Stimulated activated CD8-positive, alpha-beta memory T cell treated with anti-CD3 and anti-CD28 coated beads, Interleukin-4, amount 100 ng/mL, for 48 hours (primary cell): ENCODE measurements at regions not wholly inside any gene's neighbourhood (a gene's known extent, or its start where the extent isn't known, plus 50 kb on each side); places are given as distances from the start of the nearest gene placed in this dataset.
"Not testable (repeated sequence)": the region's sequence is repeated elsewhere in the genome, so short reads cannot be mapped to it uniquely, and the experiment has no call there.

Experiments used
- DNase-seq: peaks from one replicate; pipeline ENCODE4 v3.0.0-alpha.2; 2020

DNA sequence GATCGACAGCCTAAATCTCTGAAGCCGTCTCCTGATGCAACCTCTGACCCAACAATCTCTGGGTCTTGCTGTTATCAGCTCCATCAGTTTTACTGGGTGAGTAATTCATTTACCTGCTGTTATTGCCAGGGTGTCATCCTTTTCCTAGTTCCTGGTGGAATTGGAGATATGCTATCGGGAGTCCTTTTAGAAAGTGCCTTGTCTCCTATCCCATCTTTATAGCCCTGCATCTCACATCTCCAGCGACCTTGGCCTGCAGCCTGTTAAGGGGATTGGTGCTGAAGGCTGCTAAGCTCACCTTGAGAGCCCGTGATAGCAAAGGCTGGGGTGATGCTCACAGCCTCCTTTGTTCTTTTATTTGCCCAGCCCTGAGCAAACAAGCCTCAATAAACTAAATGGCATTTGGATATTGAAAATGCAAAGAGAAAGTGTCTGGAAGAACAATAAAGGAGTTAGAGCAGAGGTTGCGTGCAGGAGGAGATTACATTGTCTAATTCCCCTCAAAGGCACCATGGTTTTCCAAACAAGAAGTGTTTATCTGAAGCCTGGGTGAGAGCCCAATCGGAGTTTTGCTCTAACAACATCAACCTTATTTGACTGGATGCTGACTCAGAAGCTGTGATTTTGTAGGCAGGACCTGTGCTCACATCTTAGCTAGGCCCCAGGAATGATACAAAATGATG is 101.8 kb downstream of the RPLP1 start:
- no peak for DNase-seq

DNA sequence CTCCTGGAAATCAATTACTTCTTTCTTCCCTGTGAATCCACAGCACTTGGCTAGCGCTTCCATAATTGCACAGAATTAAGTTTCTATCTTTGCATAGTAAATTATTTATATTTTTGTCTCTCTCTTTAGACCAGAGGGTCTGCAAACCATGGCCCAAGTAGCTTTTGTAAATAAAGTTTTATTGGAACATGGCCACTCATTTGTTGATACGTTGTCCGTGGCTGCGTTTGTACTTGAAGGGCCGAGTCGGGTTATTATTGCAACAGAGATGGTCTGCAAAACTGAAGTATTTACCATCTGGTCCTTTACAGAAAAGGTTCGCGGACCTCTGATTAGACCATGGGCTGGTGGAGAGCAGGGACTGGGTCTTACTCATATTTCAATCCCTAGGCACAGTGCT is 102.5 kb downstream of the RPLP1 start:
- no peak for DNase-seq

DNA sequence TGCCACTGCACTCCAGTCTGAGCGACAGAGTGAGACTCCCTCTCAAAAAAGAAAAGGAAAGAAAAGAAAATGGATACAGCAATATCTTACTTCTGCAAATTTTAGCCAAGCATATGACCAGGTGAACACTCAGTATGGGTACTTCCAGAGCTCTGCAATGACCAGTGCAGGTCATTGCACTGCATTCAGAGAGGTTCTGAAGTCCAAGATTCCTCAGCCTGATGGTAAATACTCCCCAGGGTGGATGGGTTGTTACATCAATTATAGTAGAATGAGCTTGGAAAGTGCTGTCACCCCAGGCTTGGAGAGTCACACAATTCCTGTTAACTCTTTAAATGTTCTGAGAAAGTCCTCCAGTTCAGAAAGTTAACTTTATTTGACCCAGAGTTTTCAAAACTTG is 103.7 kb downstream of the RPLP1 start:
- no peak for DNase-seq

DNA sequence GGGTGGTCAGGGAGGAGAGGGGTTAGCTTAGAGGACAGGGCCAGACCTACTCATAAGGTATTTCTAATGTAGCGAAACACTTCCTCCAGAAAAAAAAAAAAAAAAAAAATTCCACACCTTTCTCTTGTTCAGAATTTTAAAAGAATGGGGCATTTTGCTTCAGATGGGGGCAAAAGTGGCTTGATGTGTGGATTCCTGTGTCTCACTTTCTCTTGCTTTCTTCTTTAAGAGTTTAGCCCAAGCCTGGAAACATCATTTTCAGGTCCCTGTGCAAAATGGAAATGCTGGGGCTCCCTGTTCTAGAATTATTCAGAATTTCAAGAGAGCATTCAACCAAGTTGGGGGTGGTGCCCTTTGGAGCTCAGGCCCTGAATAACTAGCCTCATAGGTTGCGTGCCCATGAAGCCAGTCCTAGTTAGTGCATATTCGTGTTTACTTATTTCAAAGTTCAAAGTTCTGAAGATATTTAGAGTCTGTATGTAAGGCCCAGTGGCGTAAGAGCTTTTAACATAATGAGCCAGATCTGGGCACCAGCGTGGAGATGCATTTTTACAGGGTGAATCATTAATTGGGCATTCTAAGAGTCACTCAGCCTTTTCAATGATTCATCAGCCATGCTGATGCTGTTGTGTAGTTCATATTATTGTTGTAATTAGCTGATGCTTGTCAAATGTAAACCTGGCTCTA is 104.5 kb downstream of the RPLP1 start:
- DNase-seq: no peak

DNA sequence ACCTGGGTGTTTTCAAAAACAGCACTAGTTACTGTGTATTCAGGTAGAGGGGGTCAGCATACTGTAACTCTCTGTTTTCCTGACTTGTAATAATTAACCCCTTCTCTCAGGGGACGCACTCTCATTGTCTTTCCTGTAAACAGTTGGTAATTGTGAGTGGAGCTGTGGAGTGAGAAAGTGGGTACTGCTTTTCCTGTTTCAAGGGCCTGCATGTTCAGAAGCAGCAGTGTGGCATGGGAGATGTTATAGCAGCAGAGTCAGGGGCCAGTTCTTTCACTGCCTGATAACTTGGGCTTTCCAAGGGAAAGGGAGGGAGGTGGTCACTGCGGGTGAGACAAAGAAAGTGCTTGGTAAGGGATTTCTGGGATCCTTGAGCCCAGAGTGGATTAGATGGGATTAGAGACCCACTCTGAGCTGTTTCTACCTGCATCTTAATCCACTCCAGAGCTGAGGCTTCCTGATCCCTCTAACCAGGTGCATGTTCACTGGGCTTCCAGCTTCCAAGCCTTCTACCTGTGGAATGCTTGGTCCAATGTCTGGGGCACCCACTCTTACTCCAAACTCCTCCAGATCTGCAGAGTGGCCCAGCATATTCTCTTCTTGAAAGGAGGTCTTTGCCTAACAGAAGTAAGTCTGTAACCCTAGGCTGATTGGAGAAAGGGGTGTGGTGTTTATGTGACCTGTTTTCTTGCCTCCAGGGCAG is 105.2 kb downstream of the RPLP1 start:
- no peak for DNase-seq

DNA sequence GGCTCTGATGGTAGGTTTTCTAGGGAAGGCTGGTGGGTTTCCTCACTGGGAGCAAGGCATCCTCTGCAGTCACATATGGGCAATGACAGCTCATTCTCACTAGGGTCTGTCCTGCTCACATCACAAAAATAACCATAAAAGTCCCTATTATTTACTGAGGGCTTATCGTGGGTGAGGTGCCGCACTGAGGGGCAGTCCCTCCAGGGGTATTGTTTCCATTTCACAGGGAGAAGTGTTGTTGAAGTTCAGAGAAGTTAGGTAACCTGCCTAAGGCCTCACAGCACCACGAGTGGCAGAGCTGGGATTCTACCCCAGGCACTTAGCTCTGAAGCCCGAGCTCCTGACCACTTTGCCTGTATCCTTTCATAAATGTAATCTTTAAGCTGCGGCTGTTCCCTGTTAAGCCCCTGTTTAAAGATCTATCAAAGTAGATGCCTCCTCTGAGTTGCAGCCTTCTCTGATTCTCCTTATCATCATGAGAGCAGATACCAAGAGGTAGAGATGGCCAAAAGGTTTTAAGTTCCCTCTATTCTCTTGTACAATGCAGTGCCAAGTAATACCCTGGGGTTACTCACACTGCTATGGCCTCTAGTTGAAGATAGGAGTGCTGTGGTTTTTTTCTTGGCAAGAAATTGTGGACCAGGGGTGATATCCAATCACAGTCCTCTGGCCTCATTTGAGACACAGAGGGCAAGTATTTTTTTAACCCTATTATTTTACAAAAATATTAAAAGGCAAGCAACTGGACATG is 107.0 kb downstream of the RPLP1 start:
- no peak for DNase-seq

DNA sequence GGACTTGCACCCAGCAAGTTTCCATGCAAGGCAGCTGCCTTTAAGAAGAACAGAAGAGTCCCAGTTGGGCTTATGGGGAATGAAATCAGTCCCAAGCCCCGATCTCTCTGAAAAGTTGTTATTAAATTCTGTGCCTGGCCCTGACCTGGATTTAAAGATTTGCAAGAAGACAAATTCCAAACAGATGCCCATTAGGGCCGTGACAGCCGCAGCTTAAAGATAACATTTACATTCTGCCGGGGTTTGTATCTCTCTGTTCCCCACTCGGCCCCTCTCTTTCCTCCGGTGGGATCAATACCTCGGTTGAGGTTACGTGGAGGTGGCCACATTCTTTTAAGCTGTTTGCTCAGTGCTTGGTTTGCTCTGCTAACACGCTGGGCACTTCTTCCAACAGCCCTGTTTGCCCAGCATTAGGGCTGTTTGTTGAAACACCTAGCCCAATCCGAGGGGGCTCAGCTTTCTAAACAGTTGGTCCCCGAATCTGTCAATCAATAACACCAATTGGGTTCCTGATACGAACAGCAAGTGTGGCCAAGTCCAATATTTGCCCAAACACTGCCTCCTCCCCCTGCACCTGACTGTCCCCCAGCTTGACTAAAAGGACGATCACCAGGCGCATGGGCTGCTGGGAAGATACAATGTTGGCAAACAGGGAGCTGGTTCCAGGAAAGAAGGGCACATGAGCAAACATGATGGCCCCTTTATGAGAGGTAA is 108.6 kb downstream of the RPLP1 start:
- DNase-seq: no peak

DNA sequence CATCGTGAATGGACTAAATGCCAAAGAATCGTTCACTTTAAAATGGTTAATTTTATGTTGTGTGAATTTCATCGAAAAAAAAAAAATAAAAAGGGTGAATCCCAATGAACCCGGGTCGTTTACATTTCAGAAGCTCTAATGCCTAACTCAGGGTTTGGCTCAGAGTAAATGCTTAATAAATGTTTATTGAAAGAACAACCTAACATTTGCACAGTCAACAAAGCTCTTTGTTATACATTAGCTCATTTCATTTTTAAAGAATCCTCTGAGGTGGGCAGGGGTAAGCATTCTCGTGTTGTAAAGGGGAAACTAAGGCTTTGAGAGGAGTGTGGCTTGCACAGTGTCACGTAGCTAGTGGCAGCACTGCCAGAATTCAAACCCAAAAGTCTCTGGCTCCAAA is 109.5 kb downstream of the RPLP1 start:
- DNase-seq: no peak

DNA sequence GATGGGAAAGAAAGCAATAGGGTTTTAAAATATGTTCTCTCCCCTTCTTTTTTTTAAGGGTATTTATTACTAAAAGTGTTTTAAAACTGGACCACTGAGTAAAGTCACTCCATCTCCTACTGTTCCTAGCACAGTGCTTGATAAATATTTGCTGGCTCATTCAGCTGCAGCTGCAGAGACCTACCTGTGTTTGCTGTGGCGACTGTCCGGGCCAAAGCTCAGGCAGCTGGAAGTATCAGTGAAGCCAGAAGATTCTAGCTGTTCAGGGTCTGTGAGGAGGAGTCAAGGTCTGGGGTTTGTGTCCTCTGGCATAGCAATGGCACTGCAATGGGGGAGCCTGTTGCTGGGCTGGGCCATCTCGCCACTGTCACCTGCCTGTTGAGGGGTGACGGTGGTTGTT is 109.9 kb downstream of the RPLP1 start:
- no peak for DNase-seq

DNA sequence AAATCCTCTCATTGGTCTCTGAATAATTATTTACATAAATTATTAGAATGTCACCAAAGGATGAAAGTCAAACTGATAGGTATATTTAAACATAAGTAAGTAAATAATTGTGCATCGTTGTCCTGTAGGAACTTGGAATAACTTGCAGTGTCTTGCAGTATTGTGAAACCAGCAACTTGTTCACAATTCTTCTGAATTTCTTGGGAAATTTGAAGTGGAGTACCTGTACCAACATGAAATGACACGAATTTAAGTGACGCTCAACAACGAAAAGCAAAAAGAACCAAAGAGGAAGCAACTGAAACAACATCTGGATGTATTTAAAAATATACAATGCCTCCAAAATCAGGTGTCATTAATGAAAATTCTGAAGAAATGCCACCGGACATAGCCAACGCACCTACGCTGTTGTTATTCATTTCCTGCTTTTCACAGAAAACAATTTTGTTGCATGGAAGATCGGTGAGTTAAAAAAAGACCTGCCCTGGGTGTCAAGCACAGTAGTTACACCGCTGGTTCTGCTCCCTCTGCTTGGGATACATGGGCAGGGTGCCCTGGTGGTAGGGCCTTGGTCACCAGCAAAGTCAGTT is 112.5 kb downstream of the RPLP1 start:
- DNase-seq: no peak

DNA sequence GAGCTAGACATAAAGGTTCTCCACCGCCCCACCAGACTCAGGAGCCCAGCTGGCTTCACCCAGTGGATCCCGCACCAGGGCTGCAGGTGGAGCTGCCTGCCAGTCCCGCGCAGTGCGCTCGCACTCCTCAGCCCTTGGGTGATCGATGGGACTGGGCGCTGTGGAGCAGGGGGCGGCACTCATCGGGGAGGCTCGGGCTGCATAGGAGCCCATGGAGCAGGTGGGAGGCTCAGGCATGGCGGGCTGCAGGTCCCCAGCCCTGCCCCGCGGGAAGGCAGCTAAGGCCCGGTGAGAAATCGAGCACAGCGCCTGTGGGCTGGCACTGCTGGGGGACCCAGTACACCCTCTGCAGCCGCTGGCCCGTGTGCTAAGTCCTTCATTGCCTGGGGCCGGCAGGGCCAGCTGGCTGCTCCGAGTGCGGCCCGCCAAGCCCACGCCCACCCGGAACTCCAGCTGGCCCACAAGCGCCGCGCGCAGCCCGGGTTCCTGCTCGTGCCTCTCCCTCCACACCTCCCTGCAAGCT is 114.7 kb downstream of the RPLP1 start:
- not testable (repeated sequence) for DNase-seq

DNA sequence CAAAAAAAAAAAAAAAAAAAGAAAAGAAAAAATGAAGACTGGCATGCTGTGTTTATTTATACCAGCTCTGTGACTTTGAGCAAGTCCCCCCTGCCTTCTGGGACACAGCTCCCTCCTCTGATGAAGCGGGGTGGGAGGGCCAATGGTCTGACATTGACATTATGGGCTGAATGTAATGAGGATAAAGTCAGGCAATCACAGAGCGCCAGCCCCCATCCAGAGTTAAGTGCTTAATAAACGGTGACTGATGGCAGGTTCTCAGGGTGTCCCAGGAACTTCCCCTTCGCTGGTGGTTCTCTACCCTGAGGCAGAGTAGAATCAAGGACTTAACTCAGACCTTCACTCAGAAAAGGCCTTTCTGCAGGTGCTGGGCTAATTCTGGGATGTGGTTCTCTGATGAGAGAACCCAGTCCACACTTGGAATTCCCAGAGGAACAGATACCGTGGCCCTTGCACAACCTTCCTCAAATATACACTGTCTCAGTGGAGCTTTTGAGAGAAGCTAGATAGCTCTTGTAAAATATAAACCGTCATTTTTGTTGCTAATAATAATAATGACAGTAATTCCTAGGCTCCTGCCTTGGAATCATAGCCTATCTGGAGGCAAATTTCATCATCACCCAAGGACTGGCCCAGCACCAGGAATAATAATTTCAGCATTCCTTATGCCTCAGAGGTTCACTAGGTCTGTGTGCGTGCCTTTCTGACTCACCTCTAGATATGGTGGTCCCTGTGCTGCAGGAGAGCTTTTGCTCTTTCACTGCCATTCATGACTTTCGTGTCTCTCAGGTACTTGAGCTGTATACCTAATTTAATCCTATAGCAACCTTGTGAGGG is 115.8 kb downstream of the RPLP1 start:
- no peak for DNase-seq

DNA sequence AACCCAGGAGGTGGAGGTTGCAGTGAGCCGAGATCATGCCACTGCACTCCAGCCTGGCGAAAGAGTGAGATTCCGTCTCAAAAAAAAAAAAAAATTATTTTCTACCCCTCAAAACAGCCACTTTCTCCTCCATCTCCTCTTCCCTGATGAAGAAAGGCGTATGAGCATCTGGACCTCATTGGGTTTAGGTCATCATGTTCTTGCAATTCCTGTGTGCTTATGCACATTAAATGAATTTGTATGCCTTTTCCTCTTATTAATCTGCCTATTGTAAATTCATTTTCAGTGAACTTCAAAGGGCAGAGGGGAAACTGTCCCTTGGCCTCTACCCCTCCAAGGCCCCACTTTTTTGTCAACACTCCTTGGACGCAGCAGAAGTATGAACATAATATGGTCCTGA is 117.8 kb downstream of the RPLP1 start:
- no peak for DNase-seq

DNA sequence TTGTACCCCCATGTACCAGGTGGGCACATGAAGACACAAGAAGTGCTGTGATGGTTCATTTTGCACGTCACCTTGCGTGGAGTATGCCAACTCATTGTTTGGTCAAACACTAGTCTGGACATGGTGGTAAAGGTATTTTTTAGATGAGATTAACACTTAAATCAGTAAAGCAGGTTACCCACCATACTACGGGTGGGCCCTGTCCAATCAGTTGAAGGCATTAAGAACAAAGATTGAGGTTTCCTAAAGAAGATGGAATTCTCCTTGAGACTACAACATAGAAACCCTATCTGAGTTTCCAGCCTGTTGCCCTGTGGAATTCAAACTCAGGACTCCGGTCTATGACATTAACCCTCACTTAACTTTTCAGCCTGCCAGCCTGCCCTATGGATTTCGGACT is 118.4 kb downstream of the RPLP1 start:
- no peak for DNase-seq

DNA sequence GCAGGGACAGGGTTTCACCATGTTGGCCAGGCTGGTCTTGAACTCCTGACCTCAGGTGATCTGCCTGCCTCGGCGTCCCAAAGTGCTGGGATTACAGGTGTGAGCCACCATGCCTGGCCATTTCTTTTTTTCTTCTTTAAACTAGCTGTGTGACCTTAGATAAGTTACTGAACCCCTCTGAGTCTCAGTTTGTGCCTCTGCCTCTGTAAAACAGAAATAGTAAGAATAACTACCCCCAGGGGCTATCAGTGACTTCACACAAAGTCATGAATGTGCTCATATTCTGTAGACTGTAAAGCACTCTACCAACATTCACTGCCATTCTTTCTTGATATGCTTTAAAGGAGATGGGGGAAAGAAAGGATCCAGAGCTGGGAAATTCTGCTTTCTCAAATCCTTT is 120.7 kb downstream of the RPLP1 start:
- not testable (repeated sequence) for DNase-seq

DNA sequence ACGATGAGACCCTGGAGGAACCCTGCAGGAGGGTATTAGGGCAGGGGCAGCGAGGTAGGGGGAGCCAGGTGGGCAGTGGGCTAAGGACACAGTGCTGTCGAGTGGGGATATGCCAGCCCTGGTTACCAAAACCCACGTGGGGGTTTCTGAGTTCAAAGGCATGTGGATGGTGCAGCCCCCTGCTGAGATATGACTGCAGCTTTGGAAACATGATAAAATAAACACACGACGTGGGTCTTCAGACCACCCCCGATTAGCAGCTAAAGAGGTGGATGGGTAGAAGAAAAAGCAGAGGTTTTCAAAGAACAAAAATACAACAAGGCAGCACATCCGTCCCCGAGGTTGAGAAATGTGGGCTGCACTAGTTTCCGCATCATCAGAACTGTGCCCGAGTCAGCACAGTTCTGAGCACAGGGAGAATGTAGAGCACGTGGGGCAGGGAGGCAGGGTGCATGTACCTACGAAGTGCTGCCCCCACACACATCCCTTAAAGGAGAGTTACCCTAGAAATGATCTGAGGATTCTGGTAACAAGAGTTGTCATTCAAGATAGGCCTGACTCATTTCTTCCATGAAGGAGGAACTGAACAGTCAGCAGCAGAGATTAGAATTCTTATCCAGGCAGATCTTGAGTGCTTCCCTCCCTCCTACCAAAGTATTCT is 121.3 kb downstream of the RPLP1 start:
- peak; percentile 70 for DNase-seq

DNA sequence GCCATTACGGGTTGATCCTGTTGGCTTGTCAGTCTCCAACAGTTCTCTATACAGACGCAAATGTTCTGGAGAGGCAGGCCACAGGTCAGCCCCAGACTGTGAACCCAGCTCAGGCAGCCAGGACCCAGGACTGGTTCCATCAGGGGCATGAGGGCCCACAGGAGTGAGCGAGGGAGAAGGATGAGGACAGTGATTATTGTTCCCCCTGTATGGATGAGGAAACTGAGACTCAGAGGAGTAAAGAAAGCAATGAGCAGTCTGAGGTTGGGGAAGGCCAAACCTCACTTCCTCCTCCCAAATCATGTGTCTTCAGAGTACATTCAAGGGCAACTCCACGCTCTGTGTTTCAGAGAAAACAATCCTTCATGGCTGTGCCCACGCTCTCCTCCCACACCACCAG is 121.9 kb downstream of the RPLP1 start:
- no peak for DNase-seq

DNA sequence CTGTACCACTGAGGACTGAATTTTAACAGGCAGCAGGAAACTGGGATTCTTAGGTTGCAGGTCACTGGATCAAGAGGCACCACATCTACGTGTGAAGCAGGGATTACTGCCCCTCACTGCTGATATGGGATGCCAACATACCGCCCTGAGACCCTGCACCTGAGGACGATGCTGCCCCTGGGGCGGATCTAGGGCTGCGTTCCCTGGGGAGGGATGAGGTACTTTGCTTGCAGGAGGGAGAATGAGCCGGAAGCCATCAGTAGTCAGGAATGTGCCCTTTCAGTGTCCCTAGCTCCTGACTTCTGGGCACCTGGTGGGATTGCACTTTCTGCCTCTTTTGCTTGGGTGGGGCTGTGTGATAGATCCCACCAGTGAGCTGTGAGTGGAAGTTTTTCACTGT is 122.8 kb downstream of the RPLP1 start:
- DNase-seq: no peak

DNA sequence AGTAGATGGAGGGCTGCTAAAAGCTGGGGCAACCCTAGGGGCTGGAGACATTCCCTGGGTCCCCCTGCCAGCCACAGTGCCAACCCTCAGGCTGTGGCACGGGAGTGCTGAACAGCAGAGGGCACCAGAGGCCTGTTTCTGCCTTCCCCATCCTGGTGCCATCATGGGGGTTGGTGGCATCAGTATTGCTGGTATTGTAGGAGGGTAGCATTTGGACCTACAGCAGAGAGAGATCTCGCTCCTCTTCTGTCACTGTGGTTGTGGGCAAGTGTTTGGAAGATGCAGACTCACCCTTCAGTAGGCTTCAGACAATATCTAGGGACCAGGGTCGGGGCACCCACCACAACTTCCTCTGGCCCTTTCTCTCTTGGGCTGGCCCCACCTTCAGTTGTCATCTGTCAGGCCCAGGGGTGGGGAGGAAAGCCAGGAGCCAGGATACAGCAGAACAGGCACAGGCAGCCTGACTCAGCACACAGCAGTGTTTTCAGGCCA is 123.5 kb downstream of the RPLP1 start:
- DNase-seq: peak; percentile 81

DNA sequence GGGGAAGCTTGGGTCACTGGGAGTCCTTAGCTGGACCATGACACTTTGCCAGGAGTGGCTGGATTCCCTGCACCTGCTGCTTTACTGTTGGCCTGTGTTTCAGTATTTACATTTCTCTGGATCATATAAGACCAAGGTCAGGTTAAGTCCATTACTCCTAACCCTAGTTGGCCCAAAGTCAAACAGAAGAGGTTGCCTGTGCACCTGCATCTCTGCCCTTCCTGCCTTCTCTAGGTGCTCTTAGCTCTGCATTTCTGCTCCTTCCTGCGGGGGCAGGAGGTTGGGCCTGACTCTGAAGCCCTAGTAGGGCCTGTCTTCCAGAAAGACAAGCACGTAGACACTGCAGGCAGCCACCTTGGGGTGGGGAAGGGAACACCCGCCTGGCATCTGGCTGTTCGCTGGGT is 124.3 kb downstream of the RPLP1 start:
- DNase-seq: no peak

DNA sequence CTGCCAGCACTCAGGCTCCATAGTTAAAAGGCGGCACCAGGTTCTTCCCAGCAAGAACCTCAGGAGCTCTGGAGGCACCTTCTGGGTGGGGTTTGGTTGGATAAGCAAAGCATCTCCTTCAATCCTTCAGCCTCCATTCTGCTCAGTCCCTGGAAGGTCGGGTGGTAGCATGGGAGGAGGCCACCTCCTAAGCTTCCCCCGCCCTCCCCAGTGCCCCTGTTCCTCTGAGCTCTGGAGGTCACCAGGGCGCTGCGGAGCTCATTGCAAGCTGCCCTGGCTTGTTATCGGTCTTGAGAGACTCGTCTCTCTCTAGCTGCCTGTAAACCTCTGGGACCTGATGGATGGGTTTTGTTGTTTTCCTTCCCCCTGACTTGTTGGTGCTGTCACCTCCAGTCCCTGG is 124.8 kb downstream of the RPLP1 start:
- DNase-seq: no peak
